SK-N-SH (cell line): ENCODE measurements at regions not wholly inside any gene's neighbourhood (a gene's known extent, or its start where the extent isn't known, plus 50 kb on each side); places are given as distances from the start of the nearest gene placed in this dataset.

Experiments
- CTCF ChIA-PET: fragments of 300-600, 350-600 bp; formaldehyde crosslinking; extraction: SDS; loops from one replicate; lab custom pipeline; 2021; lab: Yijun Ruan, JAX
- POLR2A ChIA-PET: fragments of 350-600 bp; sonication (Branson Sonifier 250); formaldehyde crosslinking; extraction: SDS; loops from one replicate; lab custom pipeline; 2020; ENCODE audit warnings: antibody characterized with exemption, inconsistent platforms; lab: Yijun Ruan, JAX
- DNase-seq: peaks from one replicate; pipeline ENCODE4 v3.0.0; 2012
- H2AFZ ChIP-seq: fragments of 200-600 bp; sonication (generic); 2 replicates; pipeline ENCODE4 v1.8.1; 2016; ENCODE audit warnings: antibody characterized with exemption, mild to moderate bottlenecking, low read depth
- H3F3A ChIP-seq: fragments of 200-600 bp; sonication (generic); replicated peaks from 2 replicates; pipeline ENCODE3; 2016; ENCODE audit warnings: antibody characterized with exemption, mild to moderate bottlenecking; ENCODE audit not compliant: insufficient read depth
- H3K27ac ChIP-seq, 2 experiments: fragments of 200-500 bp in 1 of 2; fragments of 200-600 bp in 1 of 2; sonication (Bioruptor generic) in 1 of 2; sonication (generic), shearing (Covaris generic) in 1 of 2; 2 replicates each; pipeline versions ENCODE4 v1.5.1 to v1.6.1; 2014 to 2016; ENCODE audit warnings: low read depth in 2 of 2, inconsistent platforms in 1 of 2, low read length in 1 of 2, mild to moderate bottlenecking in 1 of 2, mixed read lengths in 1 of 2
- H3K27me3 ChIP-seq: fragments of 200-600 bp; sonication (generic), shearing (Covaris generic); 2 replicates; pipeline ENCODE4 v1.6.1; 2016; ENCODE audit warnings: mixed run types; ENCODE audit not compliant: insufficient read depth
- H3K36me3 ChIP-seq, 2 experiments: fragments of 200-500 bp in 1 of 2; fragments of 200-600 bp in 1 of 2; sonication (Bioruptor generic) in 1 of 2; sonication (generic) in 1 of 2; replicated peaks in 1 of 2; 2 replicates each; pipeline versions ENCODE3 to v1.5.1; 2014 to 2016; ENCODE audit warnings: low read length in 1 of 2, mild to moderate bottlenecking in 1 of 2; ENCODE audit not compliant: insufficient read depth in 2 of 2, control insufficient read depth in 1 of 2
- H3K4me1 ChIP-seq, 2 experiments: fragments of 200-500 bp in 1 of 2; fragments of 200-600 bp in 1 of 2; sonication (Bioruptor generic) in 1 of 2; sonication (generic), shearing (Covaris generic) in 1 of 2; 2 replicates each; pipeline versions ENCODE4 v1.5.1 to v1.6.1; 2014 to 2016; ENCODE audit warnings: low read depth in 1 of 2, low read length in 1 of 2, mixed run types in 1 of 2; ENCODE audit not compliant: insufficient read depth in 2 of 2, control insufficient read depth in 1 of 2
- H3K4me2 ChIP-seq: fragments of 200-600 bp; sonication (generic), shearing (Covaris generic); 2 replicates; pipeline ENCODE4 v1.6.1; 2017; ENCODE audit warnings: mixed run types
- H3K4me3 ChIP-seq, 2 experiments: fragments of 200-500 bp in 1 of 2; fragments of 200-600 bp in 1 of 2; sonication (Bioruptor generic) in 1 of 2; sonication (generic), shearing (Covaris generic) in 1 of 2; 2 replicates each; pipeline versions ENCODE4 v1.5.1 to v1.8.1; 2014 to 2016; ENCODE audit warnings: low read depth in 2 of 2, inconsistent platforms in 1 of 2, low read length in 1 of 2, mild to moderate bottlenecking in 1 of 2, mixed read lengths in 1 of 2, moderate library complexity in 1 of 2
- H3K79me2 ChIP-seq: fragments of 200-600 bp; sonication (generic); 2 replicates; pipeline ENCODE4 v1.8.1; 2017; ENCODE audit warnings: mild to moderate bottlenecking; ENCODE audit not compliant: insufficient read depth
- H3K9ac ChIP-seq: fragments of 200-600 bp; sonication (generic); 2 replicates; pipeline ENCODE4 v1.6.1; 2017; ENCODE audit warnings: mixed run types
- H3K9me2 ChIP-seq: fragments of 200-600 bp; sonication (generic); 2 replicates; pipeline ENCODE4 v1.6.1; 2017; ENCODE audit warnings: mixed run types
- H3K9me3 ChIP-seq: fragments of 200-600 bp; sonication (generic); 2 replicates; pipeline ENCODE4 v1.6.1; 2017; ENCODE audit warnings: mixed run types, mild to moderate bottlenecking, moderate library complexity
- H4K20me1 ChIP-seq: fragments of 200-600 bp; sonication (generic); 2 replicates; pipeline ENCODE4 v1.6.1; 2017; ENCODE audit warnings: mild to moderate bottlenecking, mixed run types; ENCODE audit not compliant: insufficient read depth
- ELF1 ChIP-seq: IDR thresholded peaks from 2 replicates; pipeline ENCODE4 v1.4.0; 2012
- EP300 ChIP-seq, 2 experiments: IDR thresholded peaks; 2 replicates each; pipeline versions ENCODE4 v1.4.0 to v1.6.1; 2012; ENCODE audit warnings: borderline replicate concordance in 1 of 2, low read depth in 1 of 2, low read length in 1 of 2
- FOSL2 ChIP-seq: IDR thresholded peaks from 2 replicates; pipeline ENCODE4 v1.4.0; 2012; ENCODE audit warnings: low read depth, mild to moderate bottlenecking, moderate library complexity, borderline replicate concordance
- FOXJ3 ChIP-seq: sonication (generic); formaldehyde crosslinking; IDR thresholded peaks from 2 replicates; pipeline ENCODE4 v1.5.1; 2020; ENCODE audit warnings: mild to moderate bottlenecking, missing genetic modification reagents
- GATA2 ChIP-seq: sonication (generic); formaldehyde crosslinking; IDR thresholded peaks from 2 replicates; pipeline ENCODE4 v1.5.0; 2020; ENCODE audit warnings: mild to moderate bottlenecking, missing genetic modification reagents
- JUND ChIP-seq: IDR thresholded peaks from 2 replicates; pipeline ENCODE4 v1.4.0; 2012
- MEF2A ChIP-seq: IDR thresholded peaks from 2 replicates; pipeline ENCODE4 v1.4.0; 2012; ENCODE audit warnings: low read depth, borderline replicate concordance
- NFIC ChIP-seq: IDR thresholded peaks from 2 replicates; pipeline ENCODE4 v1.4.0; 2012; ENCODE audit warnings: borderline replicate concordance
- NRF1 ChIP-seq: IDR thresholded peaks from 2 replicates; pipeline ENCODE4 v1.6.1; 2012; ENCODE audit warnings: low read depth, mild to moderate bottlenecking, low read length
- POLR2AphosphoS5 ChIP-seq: IDR thresholded peaks from 2 replicates; pipeline ENCODE4 v1.6.1; 2012; ENCODE audit warnings: low read depth, low read length
- RCOR1 ChIP-seq: fragments of 150-350 bp; IDR thresholded peaks from 2 replicates; pipeline ENCODE4 v1.6.1; 2017; ENCODE audit warnings: antibody characterized with exemption, low read length
- RFX5 ChIP-seq: IDR thresholded peaks from 2 replicates; pipeline ENCODE4 v1.6.1; 2012; ENCODE audit warnings: mild to moderate bottlenecking, improper control_type of control experiment, low read length
- SMC3 ChIP-seq: IDR thresholded peaks from 2 replicates; pipeline ENCODE4 v1.6.1; 2012; ENCODE audit warnings: low read depth, low read length, improper control_type of control experiment
- TCF12 ChIP-seq: IDR thresholded peaks from 2 replicates; pipeline ENCODE4 v1.4.0; 2012
- USF1 ChIP-seq: IDR thresholded peaks from 2 replicates; pipeline ENCODE4 v1.4.0; 2012; ENCODE audit warnings: low read depth, borderline replicate concordance
- YY1 ChIP-seq: IDR thresholded peaks from 2 replicates; pipeline ENCODE4 v1.4.0; 2012; ENCODE audit warnings: low read depth, mild to moderate bottlenecking
- TF ChIP-seq, protein P1 (sequence below): IDR thresholded peaks from 2 replicates; pipeline ENCODE4 v1.6.1; 2012; ENCODE audit warnings: mild to moderate bottlenecking, low read depth, low read length, moderate library complexity
- TF ChIP-seq, protein P2 (sequence below): fragments of 150-350 bp; IDR thresholded peaks from 2 replicates; pipeline ENCODE4 v1.6.1; 2016; ENCODE audit warnings: mild to moderate bottlenecking, low read depth, low read length

DNA sequence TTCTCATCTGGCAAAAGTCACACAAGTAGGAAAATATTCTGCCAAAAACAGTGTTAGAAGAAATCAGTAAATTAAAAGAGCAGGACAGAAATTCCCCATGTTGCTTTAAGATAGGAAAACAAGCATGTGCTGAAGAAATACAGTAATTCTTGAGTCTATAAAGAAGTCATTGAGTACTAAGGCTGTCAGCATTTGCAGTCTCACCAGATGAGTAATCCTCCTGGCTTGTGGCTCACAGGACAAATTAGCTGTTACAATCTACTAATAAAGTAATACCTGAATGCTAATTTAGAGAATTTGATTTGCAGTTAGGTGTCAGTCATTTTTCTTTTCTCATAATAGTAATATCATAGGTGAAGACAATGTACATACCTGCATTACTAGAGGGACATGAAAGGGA, 1158.9 kb upstream of the CELF2 start:
- Histone ChIP-seq H3K9me3 (no peaks in the 10 kb centered on the region), H3K79me2 (no peaks in the 10 kb centered on the region), H3K36me3 (no peaks in the 10 kb centered on the region), H3K9me2 (no peaks in the 10 kb centered on the region)
- POLR2A ChIA-PET: no interaction called here
- no peak for DNase-seq
- TF ChIP-seq, protein P1, sequence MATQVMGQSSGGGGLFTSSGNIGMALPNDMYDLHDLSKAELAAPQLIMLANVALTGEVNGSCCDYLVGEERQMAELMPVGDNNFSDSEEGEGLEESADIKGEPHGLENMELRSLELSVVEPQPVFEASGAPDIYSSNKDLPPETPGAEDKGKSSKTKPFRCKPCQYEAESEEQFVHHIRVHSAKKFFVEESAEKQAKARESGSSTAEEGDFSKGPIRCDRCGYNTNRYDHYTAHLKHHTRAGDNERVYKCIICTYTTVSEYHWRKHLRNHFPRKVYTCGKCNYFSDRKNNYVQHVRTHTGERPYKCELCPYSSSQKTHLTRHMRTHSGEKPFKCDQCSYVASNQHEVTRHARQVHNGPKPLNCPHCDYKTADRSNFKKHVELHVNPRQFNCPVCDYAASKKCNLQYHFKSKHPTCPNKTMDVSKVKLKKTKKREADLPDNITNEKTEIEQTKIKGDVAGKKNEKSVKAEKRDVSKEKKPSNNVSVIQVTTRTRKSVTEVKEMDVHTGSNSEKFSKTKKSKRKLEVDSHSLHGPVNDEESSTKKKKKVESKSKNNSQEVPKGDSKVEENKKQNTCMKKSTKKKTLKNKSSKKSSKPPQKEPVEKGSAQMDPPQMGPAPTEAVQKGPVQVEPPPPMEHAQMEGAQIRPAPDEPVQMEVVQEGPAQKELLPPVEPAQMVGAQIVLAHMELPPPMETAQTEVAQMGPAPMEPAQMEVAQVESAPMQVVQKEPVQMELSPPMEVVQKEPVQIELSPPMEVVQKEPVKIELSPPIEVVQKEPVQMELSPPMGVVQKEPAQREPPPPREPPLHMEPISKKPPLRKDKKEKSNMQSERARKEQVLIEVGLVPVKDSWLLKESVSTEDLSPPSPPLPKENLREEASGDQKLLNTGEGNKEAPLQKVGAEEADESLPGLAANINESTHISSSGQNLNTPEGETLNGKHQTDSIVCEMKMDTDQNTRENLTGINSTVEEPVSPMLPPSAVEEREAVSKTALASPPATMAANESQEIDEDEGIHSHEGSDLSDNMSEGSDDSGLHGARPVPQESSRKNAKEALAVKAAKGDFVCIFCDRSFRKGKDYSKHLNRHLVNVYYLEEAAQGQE: no peak
- TF ChIP-seq FOXJ3 (CRISPR knock-in tag) (no peak), NFIC (no peak), EP300 (IDR thresholded peaks at IDR 0.05; ENCODE audit: borderline replicate concordance in 1 of 2, low read depth in 1 of 2, low read length in 1 of 2) (no peak), GATA2 (CRISPR knock-in tag) (no peak), FOSL2 (no peak), TCF12 (no peak), RCOR1 (no peak), MEF2A (no peak), SMC3 (no peak), JUND (no peak), NRF1 (no peak), USF1 (no peak), POLR2AphosphoS5 (no peak), YY1 (no peak), RFX5 (no peak), ELF1 (no peak)
- TF ChIP-seq, protein P2, sequence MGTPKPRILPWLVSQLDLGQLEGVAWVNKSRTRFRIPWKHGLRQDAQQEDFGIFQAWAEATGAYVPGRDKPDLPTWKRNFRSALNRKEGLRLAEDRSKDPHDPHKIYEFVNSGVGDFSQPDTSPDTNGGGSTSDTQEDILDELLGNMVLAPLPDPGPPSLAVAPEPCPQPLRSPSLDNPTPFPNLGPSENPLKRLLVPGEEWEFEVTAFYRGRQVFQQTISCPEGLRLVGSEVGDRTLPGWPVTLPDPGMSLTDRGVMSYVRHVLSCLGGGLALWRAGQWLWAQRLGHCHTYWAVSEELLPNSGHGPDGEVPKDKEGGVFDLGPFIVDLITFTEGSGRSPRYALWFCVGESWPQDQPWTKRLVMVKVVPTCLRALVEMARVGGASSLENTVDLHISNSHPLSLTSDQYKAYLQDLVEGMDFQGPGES: no peak
- TF ChIP-seq, all 33 proteins: peak for 0
- Histone ChIP-seq H3K4me2 (no peak overlapping the region), H3K4me3 (no peak overlapping the region), H3K9ac (no peak overlapping the region), H3K27me3 (no peaks in the 10 kb centered on the region), H3K27ac (no peak overlapping the region), H2AFZ (no peak overlapping the region), H3F3A (no peaks in the 10 kb centered on the region), H4K20me1 (no peaks in the 10 kb centered on the region), H3K4me1 (no peaks in the 10 kb centered on the region)
- CTCF ChIA-PET: interaction anchor here (1.2 kb wide), 1 partner anchor 11 kb away, joined by 5 read pairs; no protein-coding TSS in a partner anchor
